GM18873 (cell line): ENCODE measurements at regions not wholly inside any gene's neighbourhood (a gene's known extent, or its start where the extent isn't known, plus 50 kb on each side); places are given as distances from the start of the nearest gene placed in this dataset.
"Not testable (repeated sequence)": the region's sequence is repeated elsewhere in the genome, so short reads cannot be mapped to it uniquely, and the experiment has no call there.

ENCODE experiments used
- ATAC-seq: cut with Tn5 transposase; IDR thresholded peaks from one replicate; pipeline ENCODE4 v1.9.1; 2021; ENCODE audit warnings: mild to moderate bottlenecking, moderate library complexity, moderate number of reproducible peaks; ENCODE audit not compliant: unreplicated experiment, low FRiP score

DNA sequence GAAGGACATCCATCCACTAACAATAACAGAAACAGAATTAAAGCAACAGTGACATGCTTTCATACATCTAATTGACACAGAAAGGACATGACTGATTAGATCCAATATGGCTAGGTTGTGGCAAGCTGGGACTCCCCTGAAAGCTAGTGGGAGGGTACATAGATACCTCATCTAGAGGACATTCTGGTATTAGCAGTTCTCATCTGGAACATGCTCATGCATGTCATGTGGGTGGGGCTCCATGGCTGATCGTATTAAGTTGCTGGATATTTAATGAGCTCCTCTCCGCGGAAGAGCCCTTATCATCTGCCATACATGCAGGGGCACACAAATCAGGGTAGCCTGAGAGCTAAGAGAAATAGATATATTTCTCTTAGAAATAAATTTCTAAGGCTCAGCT is 358.9 kb downstream of the ICE1 start:
- no peak for ATAC-seq

DNA sequence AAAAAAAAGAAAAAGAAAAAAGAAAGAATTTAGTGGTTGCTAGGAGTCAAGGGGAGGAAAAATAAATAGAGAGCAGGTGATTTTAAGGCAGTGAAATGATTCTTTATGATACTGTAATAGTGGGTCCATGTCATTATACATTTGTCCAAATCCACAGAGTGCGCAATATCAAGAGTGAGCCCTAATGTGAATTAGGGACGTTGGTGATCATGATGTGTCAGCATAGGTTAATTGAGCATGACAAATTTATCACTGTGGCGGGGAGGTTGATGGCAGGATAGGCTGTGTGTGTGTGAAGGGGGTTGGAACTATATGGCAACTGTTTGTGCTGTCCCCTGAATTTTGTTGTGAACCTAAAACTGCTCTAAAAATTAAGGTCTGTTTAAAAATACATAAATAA is 357.8 kb downstream of the ICE1 start:
- ATAC-seq = no peak

DNA sequence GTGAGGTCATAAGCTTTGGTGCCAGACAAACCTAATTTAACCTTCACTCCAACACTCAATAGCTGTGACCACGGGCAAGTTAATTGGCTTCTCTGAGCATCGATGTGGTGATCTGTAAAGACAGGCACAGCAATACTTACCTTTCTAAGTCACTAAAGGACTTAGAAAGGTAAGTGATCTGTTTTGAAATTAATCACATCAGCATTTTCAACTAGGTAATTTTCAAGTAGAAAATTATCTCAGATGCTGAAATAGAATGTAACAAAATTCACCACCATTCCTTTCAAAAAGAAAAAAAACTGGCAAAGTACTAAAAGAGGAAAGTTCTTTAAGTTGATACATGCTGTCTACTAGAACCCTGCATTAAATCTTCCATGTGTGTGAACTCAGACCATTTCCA is 354.5 kb downstream of the ICE1 start:
- no peak for ATAC-seq

- ATAC-seq = no peak
These were observed 349.7 kb downstream of the ICE1 start for GRCh38 chr5:5772202-5772601.

- no peak for ATAC-seq
These were observed 348.3 kb downstream of the ICE1 start for GRCh38 chr5:5770825-5771224.

GRCh38 chr5:5767286-5767928 is 344.9 kb downstream of the ICE1 start:
- no peak for ATAC-seq

DNA sequence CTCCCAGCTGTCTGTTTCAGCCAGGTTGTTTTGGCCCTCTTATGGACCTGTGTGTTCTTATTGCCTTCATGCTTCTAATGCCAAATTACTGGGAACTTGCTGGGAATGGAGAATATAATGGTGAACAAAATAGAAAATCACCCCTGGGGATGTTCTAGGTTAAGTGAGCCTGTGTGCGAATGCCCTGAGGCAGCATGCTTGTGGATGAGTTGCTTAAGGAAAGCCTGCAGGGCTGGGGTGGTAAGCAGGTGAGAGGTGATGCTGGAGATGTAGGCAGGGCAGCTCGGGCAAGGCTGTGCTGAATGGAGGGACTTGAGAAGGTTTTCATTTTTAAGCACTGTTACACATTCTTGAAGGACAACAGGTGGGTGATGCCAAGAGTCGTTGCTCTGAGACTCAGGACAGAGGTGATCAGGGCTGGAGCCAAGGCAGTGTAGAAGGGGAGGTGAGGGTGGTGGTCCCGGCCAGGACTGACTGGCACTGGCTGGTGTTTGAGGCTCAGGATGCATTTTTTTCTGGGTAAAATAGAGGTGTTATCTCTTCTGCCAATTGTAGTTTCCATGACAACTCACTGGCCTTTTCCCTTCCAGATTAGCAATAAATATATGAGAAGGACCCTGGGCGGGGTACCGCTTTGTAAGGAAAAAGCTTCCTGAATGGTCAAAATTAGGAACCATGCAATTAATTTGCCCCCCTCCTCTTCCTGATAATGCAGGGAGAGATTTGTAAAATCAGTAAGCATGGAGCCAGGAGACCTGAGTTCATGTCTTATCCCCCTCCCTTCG is 342.8 kb downstream of the ICE1 start:
- ATAC-seq = no peak

DNA sequence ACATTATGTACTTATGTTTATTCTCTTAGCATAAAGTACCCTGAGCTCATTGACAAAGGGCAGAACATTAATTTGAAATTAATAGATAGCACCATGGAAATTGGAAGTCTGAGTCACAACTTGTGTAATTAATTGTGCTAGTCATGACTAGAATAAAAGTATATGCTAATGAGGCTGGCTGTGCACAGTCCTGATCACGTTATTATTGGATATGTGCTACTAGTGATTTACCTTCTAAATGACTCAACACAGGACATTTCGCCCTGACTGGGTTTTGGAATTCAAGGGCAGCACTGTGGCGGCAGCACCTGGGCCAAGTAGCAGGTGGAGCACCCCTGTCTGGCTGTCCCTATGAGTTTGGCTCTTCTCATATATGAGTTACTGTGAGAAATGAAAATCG is 341.8 kb downstream of the ICE1 start:
- no peak for ATAC-seq

- ATAC-seq = no peak
These were observed 334.3 kb downstream of the ICE1 start for GRCh38 chr5:5756762-5757161.

DNA sequence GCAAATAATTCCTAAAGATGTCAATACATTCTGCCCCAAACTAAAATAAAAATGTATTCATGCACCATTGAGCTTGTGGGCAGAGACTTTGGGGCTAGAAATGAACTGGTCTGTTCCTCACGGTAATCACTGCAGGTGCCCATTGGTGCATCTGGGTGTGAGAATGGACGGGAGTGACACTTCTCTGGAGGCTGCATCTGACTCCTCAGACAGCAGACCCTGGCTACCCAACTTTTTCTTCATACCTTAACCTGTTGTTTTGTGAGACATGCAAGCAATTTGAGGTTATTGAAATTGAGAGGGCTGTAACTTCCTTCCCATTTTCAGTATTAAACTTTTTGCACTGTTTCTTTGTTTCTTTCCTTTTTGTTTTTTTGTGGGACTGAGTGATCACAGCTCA is 333.4 kb downstream of the ICE1 start:
- ATAC-seq = peak; percentile 34

DNA sequence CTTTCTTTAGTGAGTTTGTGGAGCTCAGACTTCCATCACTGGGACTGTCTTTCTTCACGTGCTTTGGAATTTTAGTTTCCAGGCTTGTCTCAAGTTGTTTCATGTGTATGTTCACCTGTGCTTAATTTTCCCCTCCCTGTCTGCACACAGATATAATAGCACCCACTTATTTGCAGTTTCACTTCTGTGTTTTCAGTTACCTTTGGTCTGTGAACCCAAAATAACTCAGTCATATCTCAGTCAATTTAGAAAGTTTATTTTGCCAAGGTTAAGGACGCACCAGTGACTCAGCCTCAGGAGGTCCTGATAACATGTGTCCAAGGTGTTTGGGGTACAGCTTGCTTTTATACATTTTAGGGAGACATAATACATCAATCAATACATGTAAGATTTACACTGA is 330.4 kb downstream of the ICE1 start:
- ATAC-seq = peak; percentile 61

DNA sequence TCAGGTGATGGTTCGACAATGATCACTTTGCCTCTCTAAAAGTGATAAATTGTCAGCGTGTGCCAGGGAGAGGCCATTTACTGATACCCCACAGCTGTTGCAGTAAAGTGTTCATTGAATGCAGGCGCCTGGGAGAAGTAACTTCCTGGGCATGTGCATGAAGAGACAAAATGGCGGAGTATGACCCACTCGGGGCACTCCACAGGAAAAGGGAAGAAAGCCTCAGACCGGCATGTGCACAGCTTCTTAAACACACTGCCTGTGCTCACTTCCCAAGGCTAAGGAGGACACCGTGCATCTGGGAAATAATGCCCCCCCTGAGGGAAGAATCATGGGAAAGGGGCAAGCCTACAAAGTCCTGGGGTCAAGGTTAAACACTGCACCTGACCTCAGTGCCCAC is 329.5 kb downstream of the ICE1 start:
- ATAC-seq = peak; percentile 21

DNA sequence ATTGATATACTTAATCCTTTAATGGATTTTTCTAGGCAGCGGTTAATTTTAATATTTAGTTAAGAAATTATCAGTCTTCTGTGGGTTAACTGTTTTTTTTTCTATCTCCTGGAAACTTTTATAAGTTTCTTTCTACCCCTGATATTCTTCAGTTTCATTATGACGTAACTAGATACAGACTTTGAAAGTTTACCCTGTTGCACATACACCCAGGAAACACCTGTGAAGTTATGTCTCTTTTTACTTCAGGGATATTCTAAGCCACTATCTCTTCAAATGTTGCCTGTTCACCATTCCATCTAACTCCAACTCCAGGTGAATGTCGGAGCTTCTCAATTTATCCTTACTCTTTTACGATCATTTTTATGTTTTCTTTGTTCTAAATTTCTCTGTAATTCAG is 329.0 kb downstream of the ICE1 start:
- ATAC-seq = peak; percentile 57

DNA sequence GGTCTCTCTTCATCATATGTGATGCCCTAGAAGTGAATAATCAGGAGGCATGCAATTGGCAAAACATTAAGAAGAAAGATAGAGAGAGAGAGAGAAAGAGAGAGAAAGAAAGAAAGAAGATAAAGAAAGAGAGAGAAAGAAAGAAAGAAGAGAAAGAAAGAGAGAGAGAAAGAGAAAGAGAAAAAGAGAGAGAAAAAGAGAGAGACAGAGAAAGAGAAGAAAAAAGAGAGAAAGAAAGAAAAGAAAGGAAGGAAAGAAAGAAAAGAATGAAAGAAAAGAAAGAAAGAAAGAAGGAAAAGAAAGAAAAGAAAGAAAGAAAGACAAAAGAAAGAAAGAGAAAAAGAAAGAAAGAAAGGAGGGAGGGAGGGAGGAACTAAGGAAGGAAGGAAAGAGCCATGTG is 318.9 kb downstream of the ICE1 start:
- no peak for ATAC-seq

- peak; percentile 5 for ATAC-seq
These were observed 317.0 kb downstream of the ICE1 start for GRCh38 chr5:5739490-5739945.

DNA sequence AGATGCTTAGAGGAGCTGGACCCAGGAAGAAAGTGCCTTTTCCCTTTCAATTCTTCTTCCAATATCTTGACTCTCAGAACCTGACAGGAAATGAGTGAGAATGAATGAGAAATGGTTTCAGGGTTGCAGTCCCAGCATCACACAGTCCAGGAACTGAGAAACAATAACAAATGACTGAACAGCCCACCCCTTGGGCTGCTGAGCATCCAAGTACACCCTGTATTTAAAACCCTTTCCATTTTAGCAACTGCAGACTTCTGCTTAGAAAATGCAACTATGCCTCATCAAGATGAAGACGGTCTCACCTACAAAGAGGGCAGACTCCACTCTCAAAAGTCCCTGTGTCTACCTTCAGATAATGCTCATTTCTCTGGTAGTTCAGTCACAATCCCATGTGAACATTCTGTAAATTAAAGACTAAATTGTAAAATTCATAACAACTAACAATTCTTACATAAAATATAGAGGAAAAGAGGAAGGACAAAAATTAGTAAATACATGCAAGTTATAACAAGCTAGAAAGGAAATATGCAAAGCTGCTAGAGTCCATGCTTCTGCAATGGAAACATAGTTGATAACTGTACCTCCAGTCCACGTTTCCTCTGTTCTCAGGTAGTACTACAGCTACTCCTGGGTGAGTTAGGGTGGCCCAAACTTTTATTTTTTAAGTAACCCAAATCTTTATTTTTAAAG is 316.5 kb downstream of the ICE1 start:
- peak; percentile 86 for ATAC-seq

GRCh38 chr5:5736007-5736406 is 313.5 kb downstream of the ICE1 start:
- ATAC-seq = no peak

DNA sequence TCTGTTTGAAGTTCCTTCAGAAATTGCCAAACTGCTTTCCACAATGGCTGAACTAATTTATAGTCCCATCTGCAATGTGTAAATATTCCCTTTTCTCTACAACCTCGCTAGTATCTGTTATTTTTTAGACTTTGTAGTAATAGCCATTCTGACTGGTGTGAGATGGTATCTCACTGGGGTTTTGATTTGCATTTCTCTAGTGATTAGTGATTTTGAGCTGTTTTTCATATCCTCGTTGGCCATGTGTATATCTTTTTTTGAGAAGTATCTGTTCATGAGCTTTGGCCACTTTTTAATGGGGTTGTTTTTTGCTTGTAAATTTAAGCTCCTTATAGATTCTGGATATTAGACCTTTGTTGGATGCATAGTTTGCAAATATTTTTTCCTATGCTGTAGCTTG is 310.6 kb downstream of the ICE1 start:
- ATAC-seq = not testable (repeated sequence)

GRCh38 chr5:5726401-5726800 is 303.9 kb downstream of the ICE1 start:
- no peak for ATAC-seq

DNA sequence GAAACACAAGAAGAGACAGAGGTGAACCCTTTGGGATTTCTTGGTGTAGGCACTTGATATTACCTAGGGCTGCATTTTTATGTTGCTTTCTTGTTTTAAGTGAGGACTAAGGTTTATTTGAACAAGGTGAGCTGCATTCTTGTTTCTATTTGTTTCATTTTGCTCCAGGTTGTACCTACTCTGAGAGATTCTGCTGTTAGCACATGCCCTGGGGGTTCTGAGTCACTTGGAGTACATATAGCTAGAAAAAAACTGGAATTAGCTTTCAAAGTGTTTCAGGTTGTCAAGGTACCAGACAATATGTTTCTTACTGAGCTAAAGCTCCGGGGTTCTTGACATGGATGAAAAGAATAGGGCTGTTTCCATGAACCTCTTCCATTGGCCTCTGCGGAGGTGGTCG is 299.4 kb downstream of the ICE1 start:
- ATAC-seq = no peak

DNA sequence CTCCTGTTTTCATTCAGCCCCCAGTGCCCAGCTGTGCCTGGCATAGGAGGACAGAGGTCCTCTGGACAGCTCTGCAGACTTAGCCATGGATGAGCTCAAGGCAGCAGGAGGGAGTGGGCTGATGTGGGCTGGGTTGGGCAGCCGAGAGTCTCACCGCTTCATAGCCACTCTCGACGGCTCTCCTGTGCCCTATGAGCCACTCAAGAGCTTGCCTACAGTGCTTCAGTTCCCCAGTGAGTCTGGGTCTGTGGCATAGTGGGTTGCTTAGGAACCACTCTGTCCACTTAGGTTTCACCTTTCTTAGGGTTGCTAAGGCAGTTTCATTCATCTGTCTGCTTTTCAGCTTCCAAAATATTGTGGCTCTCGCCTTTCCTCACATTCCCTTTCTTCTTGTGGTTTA is 296.8 kb downstream of the ICE1 start:
- ATAC-seq = no peak

DNA sequence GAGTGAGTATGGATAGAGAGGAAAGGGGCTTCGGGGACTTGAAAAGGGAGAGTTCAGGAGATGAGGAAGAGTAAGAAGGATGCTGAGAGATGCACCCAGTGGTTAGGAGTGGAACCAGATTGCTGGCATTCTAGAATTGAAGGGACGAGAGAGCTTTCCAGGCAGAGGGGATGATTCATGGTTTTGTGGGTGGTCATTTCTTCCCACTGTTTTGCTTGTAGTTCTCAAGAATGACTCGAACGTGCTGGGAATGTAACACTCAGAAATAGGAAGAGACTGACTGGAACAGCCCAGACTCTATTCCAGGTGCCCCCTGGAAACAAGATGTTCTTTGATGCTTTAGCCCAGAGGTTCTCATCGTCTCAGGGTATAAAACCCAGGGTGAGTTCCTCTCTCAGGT is 294.2 kb downstream of the ICE1 start:
- ATAC-seq = no peak
